ENCODE measurements at regions not wholly inside any gene's neighbourhood (a gene's known extent, or its start where the extent isn't known, plus 50 kb on each side); places are given as distances from the start of the nearest gene placed in this dataset.
"Not testable (repeated sequence)": the region's sequence is repeated elsewhere in the genome, so short reads cannot be mapped to it uniquely, and the experiment has no call there.

GRCh38 chr4:176583278-176583677 is 209.4 kb downstream of the VEGFC start:
- DNase-seq = no peak

DNA sequence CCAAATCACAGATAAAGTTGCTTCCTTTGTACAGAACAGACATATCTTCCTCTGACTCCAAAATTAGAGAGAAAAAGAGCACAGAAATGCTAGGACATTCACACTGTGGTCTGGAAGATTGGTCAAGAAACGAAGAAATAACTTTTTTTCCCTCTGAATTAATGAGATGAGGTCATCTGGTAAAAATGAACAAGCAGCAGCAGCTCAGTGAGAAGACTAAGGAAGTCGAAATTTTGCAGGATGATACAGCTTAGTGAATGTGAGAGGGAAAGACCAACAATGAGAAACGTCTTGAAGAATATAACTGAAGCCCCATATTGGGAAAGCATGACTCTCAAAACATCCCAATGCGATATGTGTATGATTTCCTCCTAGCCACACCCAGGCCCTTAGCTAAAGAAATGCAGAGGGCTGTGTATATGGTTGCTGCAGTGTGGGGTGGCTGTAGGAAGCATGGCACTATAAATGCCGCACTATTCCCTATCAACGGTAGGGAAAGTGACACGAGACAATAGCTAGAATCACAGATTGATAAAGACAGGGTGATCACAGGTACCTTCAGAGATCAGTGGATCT is 208.6 kb downstream of the VEGFC start:
- DNase-seq = no peak

- no peak for DNase-seq
Measured at GRCh38 chr4:176587920-176588319, 204.8 kb downstream of the VEGFC start.

- DNase-seq = no peak
Measured at GRCh38 chr4:176588436-176588835, 204.3 kb downstream of the VEGFC start.

DNA sequence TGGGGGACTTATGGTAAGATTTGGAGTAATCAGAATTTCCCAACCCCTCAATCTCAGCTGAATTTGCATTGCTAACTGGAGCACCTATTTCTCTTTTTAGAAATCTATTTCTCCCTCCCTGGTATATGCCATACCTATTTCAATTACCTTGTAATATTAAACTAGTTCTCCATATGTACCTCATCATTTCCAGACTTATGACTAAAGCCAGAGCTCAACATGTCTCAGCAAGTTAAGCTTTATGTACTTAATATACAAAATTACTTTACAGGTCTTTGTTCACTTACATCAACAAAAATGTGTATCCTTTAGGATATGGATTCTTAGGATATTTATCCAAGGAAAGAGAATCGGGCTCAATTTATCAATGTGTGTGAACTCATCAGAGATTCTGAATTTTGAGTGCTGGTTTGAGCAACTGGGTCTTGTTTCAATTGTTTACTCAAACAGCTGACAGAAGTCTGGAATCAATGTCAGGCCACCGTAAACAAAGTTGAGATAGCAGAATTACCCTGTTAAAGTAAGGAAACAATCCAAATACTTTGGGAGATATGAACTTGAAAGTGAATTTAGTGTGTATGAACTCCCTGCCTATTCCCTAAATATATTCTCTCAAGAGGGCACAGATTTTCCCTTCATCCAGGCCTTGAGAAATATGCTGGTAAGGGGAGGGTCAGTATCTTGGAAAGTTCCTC is 199.6 kb downstream of the VEGFC start:
- DNase-seq = no peak

DNA sequence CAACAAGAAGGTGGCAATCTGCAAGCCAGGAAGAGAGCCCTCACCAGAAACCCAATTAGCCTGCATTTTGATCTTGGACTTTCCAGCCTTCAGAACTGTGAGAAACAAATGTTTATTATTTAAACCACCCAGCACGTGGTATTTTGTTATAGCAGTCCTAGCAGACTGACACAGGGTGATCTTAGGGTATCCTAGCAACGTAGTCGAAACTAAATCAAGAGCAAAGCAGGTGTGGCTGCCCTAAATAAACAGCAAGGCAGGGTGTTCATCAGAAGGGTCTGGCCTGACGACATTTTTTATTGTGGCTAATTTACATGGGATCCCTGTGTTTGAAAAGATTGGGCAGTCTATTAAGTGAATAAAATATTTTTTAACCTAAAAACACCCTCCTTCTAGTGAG is 198.8 kb downstream of the VEGFC start:
- no peak for DNase-seq

DNA sequence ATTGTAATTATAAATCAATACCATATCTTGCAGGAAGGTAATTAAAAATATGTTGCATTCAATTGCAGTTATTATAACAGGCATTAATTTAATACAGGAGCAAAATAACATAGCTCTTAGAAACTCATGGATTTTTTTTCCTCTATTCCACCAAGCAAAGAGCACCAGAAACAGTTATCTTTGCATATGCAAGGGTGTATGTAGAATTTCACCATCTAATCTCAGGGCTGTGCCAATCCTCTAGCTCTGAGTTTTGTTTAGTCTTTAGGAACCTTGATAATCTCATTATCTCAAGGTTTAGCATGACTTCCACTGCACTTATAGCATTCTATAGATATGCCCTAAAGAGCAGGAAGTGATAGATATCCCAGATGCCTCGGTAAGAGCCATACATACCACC is 197.5 kb downstream of the VEGFC start:
- no peak for DNase-seq

- no peak for DNase-seq
Measured at GRCh38 chr4:176601124-176601523, 191.6 kb downstream of the VEGFC start.

DNA sequence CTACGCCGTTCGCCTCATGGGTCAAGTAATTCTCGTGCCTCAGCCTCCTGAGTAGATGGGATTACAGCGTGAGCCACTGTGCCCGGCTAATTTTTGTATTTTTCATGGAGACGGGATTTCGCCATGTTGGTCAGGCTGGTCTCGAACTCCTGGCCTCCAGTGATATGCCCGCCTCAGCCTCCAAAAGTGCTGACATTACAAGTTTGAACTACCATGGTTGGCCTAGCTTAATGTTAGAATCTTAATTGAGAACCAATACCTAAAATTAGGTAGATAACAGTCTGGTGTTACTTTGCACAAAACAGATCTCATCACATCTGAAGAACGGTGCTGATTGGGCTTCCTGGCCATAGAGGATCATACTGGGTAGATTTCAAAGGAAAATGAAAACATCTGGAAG is 184.9 kb downstream of the VEGFC start:
- DNase-seq = no peak

DNA sequence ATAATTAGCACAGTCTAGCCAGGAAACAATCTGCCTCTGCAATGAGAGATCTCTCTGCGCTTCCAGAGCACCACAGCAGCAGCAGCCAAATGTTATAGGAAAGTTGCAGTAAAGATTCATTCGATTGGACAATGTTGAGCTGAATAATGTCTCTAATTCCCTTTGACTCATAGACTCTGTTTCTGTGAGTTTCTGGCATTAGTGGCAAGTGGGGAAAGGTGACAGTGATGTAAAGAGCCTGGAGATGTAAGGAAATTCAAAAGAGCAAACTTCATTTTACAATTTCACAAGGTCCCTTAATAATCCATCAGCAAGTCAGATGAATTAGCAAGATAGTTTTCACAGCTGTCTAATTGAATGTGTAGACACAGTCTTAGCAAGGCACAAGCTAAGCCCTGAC is 184.4 kb downstream of the VEGFC start:
- no peak for DNase-seq

DNA sequence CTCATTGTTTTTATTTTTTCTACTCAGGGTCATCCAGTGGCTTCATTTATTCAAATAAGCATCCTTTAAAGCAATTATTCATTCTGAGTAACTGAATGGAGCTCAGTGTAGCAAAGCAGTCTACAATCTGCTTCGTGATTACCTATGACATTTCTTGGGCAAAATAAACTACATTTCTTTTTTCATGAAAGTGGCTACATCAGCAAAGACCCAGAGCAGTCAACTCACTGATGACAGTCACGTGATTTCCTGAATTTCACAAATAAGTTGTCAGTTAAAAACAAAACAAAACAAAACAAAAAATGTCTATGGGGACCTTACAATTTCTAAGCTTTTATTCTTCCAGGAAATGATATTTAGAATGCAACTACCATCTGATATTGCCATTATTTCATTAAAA is 182.1 kb downstream of the VEGFC start:
- no peak for DNase-seq

GRCh38 chr4:176611381-176611780 is 181.3 kb downstream of the VEGFC start:
- DNase-seq = no peak

DNA sequence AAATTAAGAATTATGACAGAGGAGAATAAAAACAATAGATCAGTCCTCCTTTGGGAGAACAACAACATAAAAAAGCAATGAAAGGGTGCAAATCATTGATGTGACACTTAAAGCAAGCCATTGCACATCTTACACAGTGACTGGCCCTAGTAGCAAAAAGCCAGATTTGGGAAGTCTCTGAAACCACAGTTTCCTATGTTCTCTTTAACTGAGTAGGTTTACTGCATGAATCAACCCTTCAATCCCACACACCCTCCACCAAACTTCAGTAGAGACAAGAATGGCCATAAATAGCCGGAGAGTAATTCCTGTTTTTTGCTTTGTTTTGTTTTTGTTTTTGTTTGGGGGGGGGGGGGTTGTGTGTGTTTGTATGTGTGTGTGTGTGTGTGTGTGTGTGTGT is 180.8 kb downstream of the VEGFC start:
- DNase-seq = no peak

GRCh38 chr4:176614793-176615192 is 177.9 kb downstream of the VEGFC start:
- DNase-seq = no peak

DNA sequence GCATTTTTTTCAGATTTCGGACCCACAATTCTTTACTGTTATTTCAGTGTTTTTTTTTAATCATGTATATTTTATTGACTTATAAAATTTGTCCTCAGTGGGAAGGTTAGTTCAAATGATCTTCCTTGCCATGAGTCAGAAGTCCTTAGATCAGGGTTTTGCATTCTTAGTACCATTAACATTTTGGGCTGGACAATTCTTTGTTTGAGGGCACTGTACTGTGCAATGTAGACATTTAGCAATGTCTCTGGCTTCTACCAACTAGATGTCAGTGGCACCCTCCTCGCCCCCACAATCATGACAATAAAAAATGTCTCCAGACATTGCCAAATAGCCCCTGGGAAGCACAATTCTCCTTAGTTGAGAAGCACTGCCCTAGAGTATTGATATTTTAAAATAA is 176.6 kb downstream of the VEGFC start:
- DNase-seq = no peak

- DNase-seq = no peak
Measured at GRCh38 chr4:176618138-176618537, 174.6 kb downstream of the VEGFC start.

- no peak for DNase-seq
Measured at GRCh38 chr4:176619430-176619829, 173.3 kb downstream of the VEGFC start.

- no peak for DNase-seq
Measured at GRCh38 chr4:176622251-176622948, 170.3 kb downstream of the VEGFC start.

- not testable (repeated sequence) for DNase-seq
Measured at GRCh38 chr4:176624983-176625610, 167.6 kb downstream of the VEGFC start.

- no peak for DNase-seq
Measured at GRCh38 chr4:176627916-176628315, 164.8 kb downstream of the VEGFC start.

DNA sequence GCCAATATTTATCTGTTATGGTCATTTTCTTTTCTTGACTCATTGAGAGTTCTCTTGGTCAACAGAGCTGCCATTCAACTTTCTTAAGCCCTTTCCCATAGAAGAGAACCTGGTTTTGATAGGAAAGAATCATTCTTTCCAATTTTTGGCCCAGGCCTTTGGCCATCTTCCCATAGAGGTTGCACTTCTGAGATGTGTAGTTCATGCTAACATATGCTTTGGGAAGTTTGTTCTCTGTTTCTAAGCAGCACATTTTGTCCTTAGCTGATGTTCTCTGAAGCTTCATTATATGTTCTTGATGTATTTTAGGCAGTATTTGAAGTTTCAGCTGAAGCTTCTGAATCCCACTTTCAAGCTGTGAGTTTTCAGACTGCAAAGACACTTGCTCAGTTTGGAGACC is 161.1 kb downstream of the VEGFC start:
- no peak for DNase-seq

Measured in dermis blood vessel endothelial cell (primary cell).